Smooth muscle cell (in vitro differentiated cells): ENCODE measurements at regions not wholly inside any gene's neighbourhood (a gene's known extent, or its start where the extent isn't known, plus 50 kb on each side); places are given as distances from the start of the nearest gene placed in this dataset.

Experiments
- DNase-seq: peaks from one replicate; lab custom pipeline; 2025; ENCODE audit not compliant: unreplicated experiment; lab: John Stamatoyannopoulos, UW
- H2AFZ ChIP-seq: fragments of 200-600 bp; sonication (generic); 2 replicates; pipeline ENCODE4 v1.6.0; 2016; ENCODE audit warnings: antibody characterized with exemption, low read depth, mild to moderate bottlenecking
- H3F3A ChIP-seq: fragments of 200-600 bp; sonication (generic); 2 replicates; pipeline ENCODE4 v1.6.0; 2017; ENCODE audit warnings: antibody characterized with exemption, low read depth
- H3K27ac ChIP-seq: fragments of 200-600 bp; sonication (generic); 2 replicates; pipeline ENCODE4 v1.5.1; 2016; ENCODE audit warnings: low read depth, mild to moderate bottlenecking
- H3K27me3 ChIP-seq: fragments of 200-600 bp; sonication (generic); 2 replicates; pipeline ENCODE4 v1.6.1; 2016; ENCODE audit warnings: low read depth, mild to moderate bottlenecking
- H3K36me3 ChIP-seq: fragments of 200-600 bp; sonication (generic); 2 replicates; pipeline ENCODE4 v1.5.1; 2016; ENCODE audit warnings: low read depth
- H3K4me1 ChIP-seq: fragments of 200-600 bp; sonication (generic); 2 replicates; pipeline ENCODE4 v1.5.1; 2016; ENCODE audit warnings: low read depth
- H3K4me2 ChIP-seq: fragments of 200-600 bp; sonication (generic); 2 replicates; pipeline ENCODE4 v1.6.0; 2016; ENCODE audit warnings: mild to moderate bottlenecking
- H3K4me3 ChIP-seq: fragments of 200-600 bp; sonication (generic); 2 replicates; pipeline ENCODE4 v1.5.1; 2016; ENCODE audit warnings: mild to moderate bottlenecking
- H3K79me2 ChIP-seq: fragments of 200-600 bp; sonication (generic); 2 replicates; pipeline ENCODE4 v1.6.0; 2016; ENCODE audit warnings: low read depth, mild to moderate bottlenecking
- H3K9ac ChIP-seq: fragments of 200-600 bp; sonication (generic); 2 replicates; pipeline ENCODE4 v1.6.0; 2016; ENCODE audit warnings: low read depth
- H3K9me3 ChIP-seq: fragments of 200-600 bp; sonication (generic); replicated peaks from 2 replicates; pipeline ENCODE4 v1.5.1; 2016; ENCODE audit warnings: low read depth
- H4K20me1 ChIP-seq: fragments of 200-600 bp; sonication (generic); 2 replicates; pipeline ENCODE4 v1.6.0; 2016; ENCODE audit warnings: low read depth
- CTCF ChIP-seq: fragments of 200-600 bp; sonication (generic); IDR thresholded peaks from 2 replicates; pipeline ENCODE4 v1.5.1; 2017; ENCODE audit warnings: borderline replicate concordance, mild to moderate bottlenecking, antibody characterized with exemption; ENCODE audit not compliant: insufficient read depth, poor library complexity, severe bottlenecking
- WGBS: methylation state at CpG from one replicate; pipeline ENCODE4 v1.1.7; 2016; ENCODE audit warnings: low lambda C conversion rate; 5-methylcytosine and 5-hydroxymethylcytosine counted together

- Histone ChIP-seq H3K27ac (no peak overlapping the region), H3K36me3 (no peaks in the 10 kb centered on the region), H2AFZ (no peak overlapping the region), H3K4me3 (no peak overlapping the region), H3K9me3 (no peaks in the 10 kb centered on the region), H3F3A (peaks cover 18% of the 10 kb centered on the region), H3K4me1 (peaks cover 23% of the 10 kb centered on the region), H3K79me2 (no peaks in the 10 kb centered on the region), H3K4me2 (no peak overlapping the region), H3K27me3 (no peaks in the 10 kb centered on the region), H3K9ac (no peak overlapping the region), H4K20me1 (no peaks in the 10 kb centered on the region)
- no peak for TF ChIP-seq CTCF
- WGBS = 76% methylated on average over 11 of the region's 11 CpGs
- no peak for DNase-seq
Measured at GRCh38 chr13:30110301-30111070, 196.9 kb downstream of the KATNAL1 start.

GRCh38 chr13:30109471-30110135, 197.7 kb downstream of the KATNAL1 start:
- Histone ChIP-seq H3K9me3 (no peaks in the 10 kb centered on the region), H3K4me3 (no peak overlapping the region), H3K4me1 (peaks cover 18% of the 10 kb centered on the region), H2AFZ (no peak overlapping the region), H3K4me2 (no peak overlapping the region), H3K9ac (no peak overlapping the region), H3K27me3 (no peaks in the 10 kb centered on the region), H3F3A (peaks cover 14% of the 10 kb centered on the region), H3K36me3 (no peaks in the 10 kb centered on the region), H4K20me1 (no peaks in the 10 kb centered on the region), H3K79me2 (no peaks in the 10 kb centered on the region), H3K27ac (no peak overlapping the region)
- no peak for DNase-seq
- TF ChIP-seq CTCF = no peak
- 86% methylated on average over 8 of the region's 8 CpGs for WGBS

- Histone ChIP-seq H3K79me2 (no peaks in the 10 kb centered on the region), H2AFZ (no peak overlapping the region), H3K4me2 (no peak overlapping the region), H3F3A (peaks cover 8% of the 10 kb centered on the region), H3K9ac (no peak overlapping the region), H4K20me1 (no peaks in the 10 kb centered on the region), H3K36me3 (no peaks in the 10 kb centered on the region), H3K9me3 (no peaks in the 10 kb centered on the region), H3K4me1 (peaks cover 12% of the 10 kb centered on the region), H3K4me3 (no peak overlapping the region), H3K27ac (peak overlapping the region; percentile 35), H3K27me3 (no peaks in the 10 kb centered on the region)
- DNase-seq = no peak
- TF ChIP-seq CTCF = no peak
- 69% methylated on average over 8 of the region's 8 CpGs for WGBS
Measured at GRCh38 chr13:30108913-30109237, 198.5 kb downstream of the KATNAL1 start.
